Stomach (tissue), 8 donors: ENCODE measurements at regions not wholly inside any gene's neighbourhood (a gene's known extent, or its start where the extent isn't known, plus 50 kb on each side); places are given as distances from the start of the nearest gene placed in this dataset.
A peak's percentile ranks its signal among the peaks of the same experiment; 100 is the strongest.

Source experiments
- DNase-seq, 2 donors: peaks; one replicate each; pipeline versions ENCODE4 v3.0.0 to v3.0.0-alpha.2; 2013 to 2019
- H3K27ac ChIP-seq, 5 donors: fragments of 200-600 bp in 4 of 5; sonication (generic) in 4 of 5; one replicate each; pipeline ENCODE4 v1.5.1; 2013 to 2019; ENCODE audit warnings: mild to moderate bottlenecking in 1 of 5, moderate library complexity in 1 of 5
- H3K27me3 ChIP-seq, 3 donors: fragments of 200-600 bp; sonication (generic); one replicate each; pipeline ENCODE4 v1.5.1; 2017 to 2019; ENCODE audit warnings: mixed run types in 1 of 3
- H3K36me3 ChIP-seq, 4 donors: fragments of 200-600 bp; sonication (generic); 1 replicate in 3 of 4; 2 replicates in 1 of 4; pipeline ENCODE4 v1.5.1; 2016 to 2019
- H3K4me1 ChIP-seq, 4 donors: fragments of 200-600 bp; sonication (generic); one replicate each; pipeline ENCODE4 v1.5.1; 2016 to 2019
- H3K4me3 ChIP-seq, 4 donors: fragments of 200-600 bp; sonication (generic) in 3 of 4; one replicate each; pipeline ENCODE4 v1.5.1; 2016 to 2019; ENCODE audit warnings: mild to moderate bottlenecking in 1 of 4
- H3K9me3 ChIP-seq, 4 donors: fragments of 200-600 bp; sonication (generic); one replicate each; pipeline ENCODE4 v1.5.1; 2016 to 2019
- EP300 ChIP-seq: sonication (generic); formaldehyde crosslinking; IDR thresholded peaks from one replicate; pipeline ENCODE4 v1.6.1; 2017; ENCODE audit warnings: antibody characterized with exemption
- POLR2A ChIP-seq, 4 donors: fragments of 450-650 bp; IDR thresholded peaks; one replicate each; pipeline ENCODE4 v1.6.1; 2016; ENCODE audit warnings: antibody characterized with exemption in 4 of 4, control low read depth in 2 of 4, mild to moderate bottlenecking in 1 of 4, moderate library complexity in 1 of 4
- POLR2AphosphoS5 ChIP-seq, 3 donors: sonication (generic); formaldehyde crosslinking; IDR thresholded peaks; one replicate each; pipeline ENCODE4 v1.6.1; 2016; ENCODE audit warnings: antibody characterized with exemption in 3 of 3
- WGBS, 5 donors: extraction: QIAGEN DNeasy Blood & Tissue Kit in 3 of 5; methylation state at CpG; one replicate each; pipeline versions ENCODE4 v1.1.5 to v1.1.7; 2013 to 2018; 5-methylcytosine and 5-hydroxymethylcytosine counted together
- intact Hi-C: fragments of 100-400 bp; cut with DNase I; formaldehyde crosslinking; loops from one replicate; pipeline ENCODE4 v1.15.1; 2023; ENCODE audit warnings: low total_unique reads
- TF ChIP-seq, protein P1 (sequence below), 7 experiments: fragments of 450-650 bp in 4 of 7; fragments of 200-600 bp in 3 of 7; sonication (generic) in 3 of 7; IDR thresholded peaks; one replicate each; pipeline ENCODE4 v1.5.1; 2016 to 2019; ENCODE audit warnings: antibody characterized with exemption in 7 of 7, control low read depth in 2 of 7, mild to moderate bottlenecking in 1 of 7
- donor health status: healthy with polysubstance abuse.
- donor health status: Bipolar disorder and iron deficiency.
- donor health status: healthy.

DNA sequence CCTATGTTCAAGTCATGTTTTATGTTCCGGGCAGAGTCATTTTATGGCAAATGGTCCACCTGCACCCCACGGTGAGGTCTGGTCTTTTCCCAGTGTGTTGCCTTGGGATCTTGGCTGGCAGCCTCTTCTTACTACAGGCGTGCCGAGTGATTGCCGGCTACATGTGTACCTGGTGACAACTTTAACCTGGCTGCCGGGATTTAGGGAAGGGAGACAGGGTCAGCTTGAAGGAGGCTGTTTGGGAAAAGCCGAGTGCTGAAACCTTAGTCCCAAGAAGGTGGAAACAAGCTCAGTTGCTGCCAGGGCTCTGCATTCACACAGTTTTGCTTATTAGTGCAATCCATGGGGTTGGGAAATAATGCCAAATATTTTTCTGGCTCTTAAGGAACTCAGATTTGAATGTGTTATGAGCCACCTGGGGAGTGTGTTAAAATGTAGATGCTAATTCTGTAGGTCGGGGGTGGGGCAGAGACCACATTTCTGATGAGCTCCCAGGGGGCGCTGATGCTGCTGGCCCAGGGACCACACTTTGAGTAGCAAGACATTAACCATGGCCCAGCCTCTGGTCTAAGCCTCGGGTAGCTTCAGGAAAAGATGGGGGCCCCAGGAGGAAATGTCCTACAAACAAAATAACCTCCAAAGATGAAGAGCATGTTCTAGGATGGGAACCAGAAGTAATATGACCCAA, 179.6 kb downstream of the TBX5 start:
- Histone ChIP-seq H3K36me3 (no peaks in the 10 kb centered on the region), H3K4me3 (no peak overlapping the region), H3K4me1 (no peaks in the 10 kb centered on the region), H3K27ac (no peak overlapping the region), H3K27me3 (peaks cover 0 to 41% (median 0%) of the 10 kb centered on the region in 3 donors), H3K9me3 (peaks cover 0 to 10% (median 2%) of the 10 kb centered on the region in 4 donors)
- intact Hi-C loops, result no loop called here
- TF ChIP-seq POLR2AphosphoS5 (IDR thresholded peaks at IDR 0.05), result no peak
- TF ChIP-seq EP300, result no peak
- TF ChIP-seq, protein P1, sequence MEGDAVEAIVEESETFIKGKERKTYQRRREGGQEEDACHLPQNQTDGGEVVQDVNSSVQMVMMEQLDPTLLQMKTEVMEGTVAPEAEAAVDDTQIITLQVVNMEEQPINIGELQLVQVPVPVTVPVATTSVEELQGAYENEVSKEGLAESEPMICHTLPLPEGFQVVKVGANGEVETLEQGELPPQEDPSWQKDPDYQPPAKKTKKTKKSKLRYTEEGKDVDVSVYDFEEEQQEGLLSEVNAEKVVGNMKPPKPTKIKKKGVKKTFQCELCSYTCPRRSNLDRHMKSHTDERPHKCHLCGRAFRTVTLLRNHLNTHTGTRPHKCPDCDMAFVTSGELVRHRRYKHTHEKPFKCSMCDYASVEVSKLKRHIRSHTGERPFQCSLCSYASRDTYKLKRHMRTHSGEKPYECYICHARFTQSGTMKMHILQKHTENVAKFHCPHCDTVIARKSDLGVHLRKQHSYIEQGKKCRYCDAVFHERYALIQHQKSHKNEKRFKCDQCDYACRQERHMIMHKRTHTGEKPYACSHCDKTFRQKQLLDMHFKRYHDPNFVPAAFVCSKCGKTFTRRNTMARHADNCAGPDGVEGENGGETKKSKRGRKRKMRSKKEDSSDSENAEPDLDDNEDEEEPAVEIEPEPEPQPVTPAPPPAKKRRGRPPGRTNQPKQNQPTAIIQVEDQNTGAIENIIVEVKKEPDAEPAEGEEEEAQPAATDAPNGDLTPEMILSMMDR (IDR thresholded peaks at IDR 0.05), result no peak
- no peak for TF ChIP-seq POLR2A (IDR thresholded peaks at IDR 0.05)
- DNase-seq, result no peak
- WGBS, 5 donors, result 51 to 65% (median 58%) methylated on average over 10 of the region's 10 CpGs

DNA sequence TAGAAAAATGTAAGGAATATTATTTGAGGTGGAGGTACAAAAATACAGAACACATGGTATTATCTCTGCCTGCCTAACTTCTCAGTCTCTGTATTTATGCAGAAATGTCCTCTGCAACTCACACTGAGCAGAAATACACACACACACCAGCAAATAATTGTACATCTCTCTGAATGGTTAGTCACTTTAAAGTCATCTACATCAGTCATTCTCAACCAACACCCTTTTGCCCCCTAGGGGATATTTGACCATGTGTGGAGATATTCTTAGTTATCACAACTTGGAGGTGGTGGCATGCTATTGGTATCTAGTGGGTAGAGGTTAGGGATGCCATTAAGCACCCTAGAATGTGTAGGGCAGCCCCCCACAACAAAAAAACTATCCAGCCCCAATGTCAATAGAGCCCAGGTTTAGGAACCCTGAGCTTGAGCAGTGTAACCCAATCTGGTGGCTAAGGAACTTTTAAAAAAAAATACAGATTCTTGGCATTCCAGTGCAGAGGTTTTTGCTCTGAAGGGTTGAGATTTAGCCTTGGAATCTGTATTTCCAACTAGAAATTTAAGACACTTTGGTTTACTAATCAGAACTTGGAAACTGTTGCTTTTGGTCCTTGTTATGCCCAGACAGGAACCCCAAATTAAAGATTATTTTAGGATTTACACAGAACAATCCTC, 183.8 kb downstream of the TBX5 start:
- intact Hi-C loops, result no loop called here
- Histone ChIP-seq H3K4me1 (no peaks in the 10 kb centered on the region), H3K4me3 (no peak overlapping the region), H3K9me3 (peaks cover 0 to 7% (median 0%) of the 10 kb centered on the region in 4 donors), H3K27ac (no peak overlapping the region), H3K36me3 (no peaks in the 10 kb centered on the region), H3K27me3 (peaks cover 0 to 68% (median 5%) of the 10 kb centered on the region in 3 donors)
- no peak for DNase-seq
- no peak for TF ChIP-seq POLR2A (IDR thresholded peaks at IDR 0.05)
- TF ChIP-seq EP300, result no peak
- no peak for TF ChIP-seq POLR2AphosphoS5 (IDR thresholded peaks at IDR 0.05)
- TF ChIP-seq, protein P1 (IDR thresholded peaks at IDR 0.05), result no peak

DNA sequence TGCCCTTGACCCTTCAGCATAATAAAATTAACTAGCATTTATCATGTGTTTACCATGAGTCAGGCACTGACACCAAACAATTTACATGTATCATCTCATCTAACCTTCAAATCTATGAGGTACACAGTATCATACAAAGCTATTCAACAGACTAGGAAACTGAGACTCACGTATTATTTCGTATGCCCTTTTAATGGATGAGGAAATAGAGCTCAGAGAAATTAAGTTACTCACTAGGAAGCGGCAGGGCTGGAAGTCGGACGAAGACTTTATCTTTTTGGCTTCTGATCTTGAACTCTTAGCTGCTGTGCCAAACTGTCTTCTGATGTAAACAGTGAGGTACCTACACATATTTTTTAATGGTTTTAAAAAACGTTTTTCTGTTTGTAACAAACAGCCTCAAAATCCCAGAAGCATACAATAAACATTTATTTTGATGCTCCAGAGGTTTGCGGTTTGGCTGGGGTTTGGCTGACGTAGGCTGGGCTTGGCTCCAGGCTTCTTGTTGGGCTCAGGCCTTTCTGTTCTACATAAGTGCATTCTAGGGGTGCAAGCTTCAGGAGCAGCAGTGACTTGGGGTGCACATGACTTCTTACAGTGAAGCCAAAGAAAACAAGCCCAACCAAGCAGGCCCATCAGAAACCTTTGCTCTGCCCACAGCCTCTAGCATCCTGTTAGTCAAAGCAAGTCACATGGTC, 184.7 kb downstream of the TBX5 start:
- no peaks in the 10 kb centered on the region for H3K4me1 ChIP-seq
- H3K4me3 ChIP-seq, result no peak overlapping the region
- WGBS, 5 donors, result 50 to 69% (median 58%) methylated on average over 8 of the region's 8 CpGs
- TF ChIP-seq EP300 (no peak), POLR2A (IDR thresholded peaks at IDR 0.05) (no peak), POLR2AphosphoS5 (IDR thresholded peaks at IDR 0.05) (no peak)
- TF ChIP-seq, protein P1 (IDR thresholded peaks at IDR 0.05), result no peak
- no peak overlapping the region for H3K27ac ChIP-seq
- intact Hi-C loops, result no loop called here
- no peaks in the 10 kb centered on the region for H3K36me3 ChIP-seq
- H3K9me3 ChIP-seq, result peaks cover 0 to 10% (median 0%) of the 10 kb centered on the region in 4 donors
- peaks cover 0 to 68% (median 5%) of the 10 kb centered on the region in 3 donors for H3K27me3 ChIP-seq
- DNase-seq, result peak in 1 of 2 donors; percentile 15

DNA sequence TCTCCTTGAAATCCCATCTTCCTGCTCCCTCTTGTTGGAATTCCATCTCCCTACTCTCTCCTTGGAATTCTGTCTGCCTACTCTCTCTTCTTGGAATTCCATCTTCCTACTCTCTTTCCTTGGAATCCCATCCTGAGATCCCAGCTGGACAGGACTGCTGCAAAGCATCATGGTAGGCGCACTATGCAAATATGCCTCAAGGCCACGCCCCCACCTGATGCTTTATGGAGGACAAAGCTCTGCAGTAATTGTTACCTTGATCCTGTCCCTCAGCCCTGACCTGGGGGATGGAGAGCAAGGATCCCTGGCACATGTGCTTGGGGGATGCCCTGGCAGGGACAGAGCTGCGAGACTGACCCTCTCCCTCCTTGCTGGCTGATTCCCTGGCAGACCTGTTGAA, 185.6 kb downstream of the TBX5 start:
- Histone ChIP-seq H3K27ac (no peak overlapping the region), H3K4me1 (no peaks in the 10 kb centered on the region), H3K36me3 (no peaks in the 10 kb centered on the region), H3K9me3 (peaks cover 0 to 10% (median 0%) of the 10 kb centered on the region in 4 donors), H3K4me3 (no peak overlapping the region), H3K27me3 (peaks cover 0 to 64% (median 5%) of the 10 kb centered on the region in 3 donors)
- intact Hi-C loops, result no loop called here
- DNase-seq, result no peak
- 51 to 83% (median 68%) methylated on average over 2 to 3 of the region's 3 CpGs for WGBS, 5 donors
- TF ChIP-seq EP300 (no peak), POLR2AphosphoS5 (IDR thresholded peaks at IDR 0.05) (no peak), POLR2A (IDR thresholded peaks at IDR 0.05) (no peak)
- TF ChIP-seq, protein P1 (IDR thresholded peaks at IDR 0.05), result no peak
